ENCODE measurements at regions not wholly inside any gene's neighbourhood (a gene's known extent, or its start where the extent isn't known, plus 50 kb on each side); places are given as distances from the start of the nearest gene placed in this dataset.

DNA sequence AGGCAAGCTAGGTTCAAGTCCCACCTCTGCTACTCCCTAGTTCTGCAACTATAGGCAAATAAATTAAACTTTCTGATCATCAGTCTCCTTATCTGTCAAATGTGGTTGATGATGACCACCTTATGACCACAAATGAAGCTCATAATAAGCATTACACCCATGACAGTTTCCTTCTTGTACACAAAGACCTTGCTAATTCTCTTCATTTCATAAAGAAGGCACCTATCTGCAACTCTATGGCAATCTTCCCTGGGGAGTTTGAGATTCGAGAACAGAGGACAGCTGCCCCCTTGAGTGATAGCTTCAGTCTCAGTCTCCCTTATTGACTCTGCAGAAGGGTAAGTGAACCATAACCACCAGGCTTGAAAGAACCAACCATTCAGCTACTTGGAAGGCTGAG lies 503.1 kb upstream of the DAB1 start:
- H3K27ac ChIP-seq (ENCODE audit: low read depth in 1 of 2, low read length in 2 of 2): no peak overlapping the region
- H3K9ac ChIP-seq (ENCODE audit: low read depth in 1 of 2, low read length in 2 of 2): no peak overlapping the region
- H3K36me3 ChIP-seq (ENCODE audit: control insufficient read depth in 4 of 4, insufficient read depth in 3 of 4, low read depth in 1 of 4, low read length in 3 of 4): no peaks in the 10 kb centered on the region
- H3K4me3 ChIP-seq (ENCODE audit: low read depth in 1 of 3, low read length in 3 of 3): no peak overlapping the region
- no peak for TF ChIP-seq FOXA1 (IDR thresholded peaks at IDR 0.05)
- TF ChIP-seq RAD21 (IDR thresholded peaks at IDR 0.05): no peak
- no peak for TF ChIP-seq GABPA (IDR thresholded peaks at IDR 0.05 in 1 of 2, conservative IDR thresholded peaks at IDR 0.05 in 1 of 2)
- no peak for TF ChIP-seq FOXA2 (IDR thresholded peaks at IDR 0.05)
- TF ChIP-seq NR2F2 (IDR thresholded peaks at IDR 0.05): no peak
- no peak for TF ChIP-seq HNF4A (conservative IDR thresholded peaks at IDR 0.05)
- TF ChIP-seq, protein P1, sequence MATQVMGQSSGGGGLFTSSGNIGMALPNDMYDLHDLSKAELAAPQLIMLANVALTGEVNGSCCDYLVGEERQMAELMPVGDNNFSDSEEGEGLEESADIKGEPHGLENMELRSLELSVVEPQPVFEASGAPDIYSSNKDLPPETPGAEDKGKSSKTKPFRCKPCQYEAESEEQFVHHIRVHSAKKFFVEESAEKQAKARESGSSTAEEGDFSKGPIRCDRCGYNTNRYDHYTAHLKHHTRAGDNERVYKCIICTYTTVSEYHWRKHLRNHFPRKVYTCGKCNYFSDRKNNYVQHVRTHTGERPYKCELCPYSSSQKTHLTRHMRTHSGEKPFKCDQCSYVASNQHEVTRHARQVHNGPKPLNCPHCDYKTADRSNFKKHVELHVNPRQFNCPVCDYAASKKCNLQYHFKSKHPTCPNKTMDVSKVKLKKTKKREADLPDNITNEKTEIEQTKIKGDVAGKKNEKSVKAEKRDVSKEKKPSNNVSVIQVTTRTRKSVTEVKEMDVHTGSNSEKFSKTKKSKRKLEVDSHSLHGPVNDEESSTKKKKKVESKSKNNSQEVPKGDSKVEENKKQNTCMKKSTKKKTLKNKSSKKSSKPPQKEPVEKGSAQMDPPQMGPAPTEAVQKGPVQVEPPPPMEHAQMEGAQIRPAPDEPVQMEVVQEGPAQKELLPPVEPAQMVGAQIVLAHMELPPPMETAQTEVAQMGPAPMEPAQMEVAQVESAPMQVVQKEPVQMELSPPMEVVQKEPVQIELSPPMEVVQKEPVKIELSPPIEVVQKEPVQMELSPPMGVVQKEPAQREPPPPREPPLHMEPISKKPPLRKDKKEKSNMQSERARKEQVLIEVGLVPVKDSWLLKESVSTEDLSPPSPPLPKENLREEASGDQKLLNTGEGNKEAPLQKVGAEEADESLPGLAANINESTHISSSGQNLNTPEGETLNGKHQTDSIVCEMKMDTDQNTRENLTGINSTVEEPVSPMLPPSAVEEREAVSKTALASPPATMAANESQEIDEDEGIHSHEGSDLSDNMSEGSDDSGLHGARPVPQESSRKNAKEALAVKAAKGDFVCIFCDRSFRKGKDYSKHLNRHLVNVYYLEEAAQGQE (IDR thresholded peaks at IDR 0.05): no peak
- TF ChIP-seq, protein P2, sequence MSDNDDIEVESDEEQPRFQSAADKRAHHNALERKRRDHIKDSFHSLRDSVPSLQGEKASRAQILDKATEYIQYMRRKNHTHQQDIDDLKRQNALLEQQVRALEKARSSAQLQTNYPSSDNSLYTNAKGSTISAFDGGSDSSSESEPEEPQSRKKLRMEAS (IDR thresholded peaks at IDR 0.05): no peak
- TF ChIP-seq SP1 (IDR thresholded peaks at IDR 0.05): no peak
- TF ChIP-seq, protein P3, sequence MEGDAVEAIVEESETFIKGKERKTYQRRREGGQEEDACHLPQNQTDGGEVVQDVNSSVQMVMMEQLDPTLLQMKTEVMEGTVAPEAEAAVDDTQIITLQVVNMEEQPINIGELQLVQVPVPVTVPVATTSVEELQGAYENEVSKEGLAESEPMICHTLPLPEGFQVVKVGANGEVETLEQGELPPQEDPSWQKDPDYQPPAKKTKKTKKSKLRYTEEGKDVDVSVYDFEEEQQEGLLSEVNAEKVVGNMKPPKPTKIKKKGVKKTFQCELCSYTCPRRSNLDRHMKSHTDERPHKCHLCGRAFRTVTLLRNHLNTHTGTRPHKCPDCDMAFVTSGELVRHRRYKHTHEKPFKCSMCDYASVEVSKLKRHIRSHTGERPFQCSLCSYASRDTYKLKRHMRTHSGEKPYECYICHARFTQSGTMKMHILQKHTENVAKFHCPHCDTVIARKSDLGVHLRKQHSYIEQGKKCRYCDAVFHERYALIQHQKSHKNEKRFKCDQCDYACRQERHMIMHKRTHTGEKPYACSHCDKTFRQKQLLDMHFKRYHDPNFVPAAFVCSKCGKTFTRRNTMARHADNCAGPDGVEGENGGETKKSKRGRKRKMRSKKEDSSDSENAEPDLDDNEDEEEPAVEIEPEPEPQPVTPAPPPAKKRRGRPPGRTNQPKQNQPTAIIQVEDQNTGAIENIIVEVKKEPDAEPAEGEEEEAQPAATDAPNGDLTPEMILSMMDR (IDR thresholded peaks at IDR 0.05; ENCODE audit: low read depth, low read length, missing input control): no peak
- TF ChIP-seq, protein P4, sequence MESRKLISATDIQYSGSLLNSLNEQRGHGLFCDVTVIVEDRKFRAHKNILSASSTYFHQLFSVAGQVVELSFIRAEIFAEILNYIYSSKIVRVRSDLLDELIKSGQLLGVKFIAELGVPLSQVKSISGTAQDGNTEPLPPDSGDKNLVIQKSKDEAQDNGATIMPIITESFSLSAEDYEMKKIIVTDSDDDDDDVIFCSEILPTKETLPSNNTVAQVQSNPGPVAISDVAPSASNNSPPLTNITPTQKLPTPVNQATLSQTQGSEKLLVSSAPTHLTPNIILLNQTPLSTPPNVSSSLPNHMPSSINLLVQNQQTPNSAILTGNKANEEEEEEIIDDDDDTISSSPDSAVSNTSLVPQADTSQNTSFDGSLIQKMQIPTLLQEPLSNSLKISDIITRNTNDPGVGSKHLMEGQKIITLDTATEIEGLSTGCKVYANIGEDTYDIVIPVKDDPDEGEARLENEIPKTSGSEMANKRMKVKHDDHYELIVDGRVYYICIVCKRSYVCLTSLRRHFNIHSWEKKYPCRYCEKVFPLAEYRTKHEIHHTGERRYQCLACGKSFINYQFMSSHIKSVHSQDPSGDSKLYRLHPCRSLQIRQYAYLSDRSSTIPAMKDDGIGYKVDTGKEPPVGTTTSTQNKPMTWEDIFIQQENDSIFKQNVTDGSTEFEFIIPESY (IDR thresholded peaks at IDR 0.05): no peak
- TF ChIP-seq, protein P5, sequence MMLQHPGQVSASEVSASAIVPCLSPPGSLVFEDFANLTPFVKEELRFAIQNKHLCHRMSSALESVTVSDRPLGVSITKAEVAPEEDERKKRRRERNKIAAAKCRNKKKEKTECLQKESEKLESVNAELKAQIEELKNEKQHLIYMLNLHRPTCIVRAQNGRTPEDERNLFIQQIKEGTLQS (IDR thresholded peaks at IDR 0.05): no peak
- no peak for TF ChIP-seq EGR1 (IDR thresholded peaks at IDR 0.05; ENCODE audit: low read depth in 2 of 2)
- TF ChIP-seq RXRA (IDR thresholded peaks at IDR 0.05): no peak
- no peak for TF ChIP-seq HNF4G (IDR thresholded peaks at IDR 0.05)
- TF ChIP-seq JUND (IDR thresholded peaks at IDR 0.05): no peak
- TF ChIP-seq YY1 (IDR thresholded peaks at IDR 0.05): no peak
- no peak for TF ChIP-seq TAF1 (conservative IDR thresholded peaks at IDR 0.05)
- no peaks in the 10 kb centered on the region for H3K9me3 ChIP-seq (ENCODE audit: control insufficient read depth in 4 of 4, low read length in 3 of 4)
- no peak for DNase-seq (ENCODE audit: low spot score)
- 84% methylated on average over 1 of the region's 1 CpG for WGBS
- H3K4me1 ChIP-seq (ENCODE audit: control insufficient read depth in 4 of 4, insufficient read depth in 4 of 4, low read length in 3 of 4): no peaks in the 10 kb centered on the region
- peaks cover 0 to 2% (median 0%) of the 10 kb centered on the region in 4 donors for H3K27me3 ChIP-seq (ENCODE audit: control insufficient read depth in 4 of 4, insufficient read depth in 4 of 4, low read length in 3 of 4)

Measured in liver (tissue), 8 donors.